Fibroblast of lung (primary cell): ENCODE measurements at regions not wholly inside any gene's neighbourhood (a gene's known extent, or its start where the extent isn't known, plus 50 kb on each side); places are given as distances from the start of the nearest gene placed in this dataset.

Source experiments
- DNase-seq, 2 donors: peaks; one replicate each; pipeline versions ENCODE4 v3.0.0 to v3.0.0-alpha.2; 2010; ENCODE audit warnings: low read depth in 2 of 2
- H2AFZ ChIP-seq: 2 replicates; pipeline ENCODE4 v1.5.1; 2012; ENCODE audit warnings: low read length, control low read depth, inconsistent platforms
- H3K27ac ChIP-seq: 2 replicates; pipeline ENCODE4 v1.5.1; 2011; ENCODE audit warnings: low read length, control low read depth; ENCODE audit not compliant: insufficient read depth
- H3K27me3 ChIP-seq: 2 replicates; pipeline ENCODE4 v1.5.1; 2011; ENCODE audit warnings: mild to moderate bottlenecking, low read length; ENCODE audit not compliant: control insufficient read depth, insufficient read depth
- H3K36me3 ChIP-seq: 2 replicates; pipeline ENCODE4 v1.5.1; 2011; ENCODE audit warnings: low read length; ENCODE audit not compliant: control insufficient read depth, insufficient read depth
- H3K4me1 ChIP-seq: 2 replicates; pipeline ENCODE4 v1.5.1; 2011; ENCODE audit warnings: low read length; ENCODE audit not compliant: control insufficient read depth, insufficient read depth; ENCODE audit errors: extremely low read depth
- H3K4me2 ChIP-seq: 2 replicates; pipeline ENCODE4 v1.5.1; 2011; ENCODE audit warnings: low read length, control low read depth; ENCODE audit not compliant: insufficient read depth; ENCODE audit errors: extremely low read depth
- H3K4me3 ChIP-seq, 4 experiments: fragments of 200-600 bp in 1 of 4; sonication (generic) in 1 of 4; replicated peaks in 1 of 4; 2 replicates each; pipeline ENCODE4 v1.5.1; 2011 to 2016; ENCODE audit warnings: low read length in 4 of 4, low read depth in 3 of 4, mild to moderate bottlenecking in 3 of 4, control low read depth in 2 of 4, inconsistent platforms in 1 of 4, mixed read lengths in 1 of 4; ENCODE audit not compliant: insufficient read depth in 1 of 4; ENCODE audit errors: control extremely low read depth in 1 of 4
- H3K79me2 ChIP-seq: 2 replicates; pipeline ENCODE4 v1.5.1; 2012; ENCODE audit warnings: mild to moderate bottlenecking, low read length, inconsistent platforms; ENCODE audit not compliant: control insufficient read depth, insufficient read depth
- H3K9ac ChIP-seq: 2 replicates; pipeline ENCODE4 v1.5.1; 2011; ENCODE audit warnings: mild to moderate bottlenecking, low read length, control low read depth; ENCODE audit not compliant: insufficient read depth
- H3K9me3 ChIP-seq: 2 replicates; pipeline ENCODE4 v1.5.1; 2012; ENCODE audit warnings: low read depth, low read length; ENCODE audit not compliant: control insufficient read depth, insufficient read depth
- H4K20me1 ChIP-seq: 2 replicates; pipeline ENCODE4 v1.5.1; 2011; ENCODE audit warnings: low read length; ENCODE audit not compliant: control insufficient read depth, insufficient read depth; ENCODE audit errors: extremely low read depth
- CTCF ChIP-seq, 2 donors: IDR thresholded peaks in 1 of 2; conservative IDR thresholded peaks in 1 of 2; 1 replicate in 1 of 2; 2 replicates in 1 of 2; pipeline ENCODE4 v1.5.1; 2011 to 2012; ENCODE audit warnings: low read length in 2 of 2, control low read depth in 1 of 2, inconsistent platforms in 1 of 2, low read depth in 1 of 2, mild to moderate bottlenecking in 1 of 2
- EZH2 ChIP-seq: IDR thresholded peaks from 2 replicates; pipeline ENCODE4 v1.5.1; 2012; ENCODE audit warnings: low read length, control low read depth, mild to moderate bottlenecking; ENCODE audit errors: missing control alignments

- Histone ChIP-seq H3K4me3 (no peak overlapping the region), H3K9ac (no peak overlapping the region), H3K27ac (no peak overlapping the region), H2AFZ (no peak overlapping the region), H3K9me3 (no peaks in the 10 kb centered on the region), H3K79me2 (no peaks in the 10 kb centered on the region), H3K4me2 (no peak overlapping the region), H4K20me1 (no peaks in the 10 kb centered on the region), H3K4me1 (peaks cover 3% of the 10 kb centered on the region), H3K27me3 (no peaks in the 10 kb centered on the region), H3K36me3 (no peaks in the 10 kb centered on the region)
- no peak for TF ChIP-seq CTCF (conservative IDR thresholded peaks at IDR 0.05 in 1 of 2, IDR thresholded peaks at IDR 0.05 in 1 of 2; ENCODE audit: low read depth in 1 of 2, low read length in 2 of 2)
- no peak for TF ChIP-seq EZH2
- DNase-seq: no peak
Observed at GRCh38 chr17:413706-414380, 61.2 kb upstream of the RPH3AL start.

GRCh38 chr17:413016-413350 is 60.4 kb upstream of the RPH3AL start:
- Histone ChIP-seq H3K4me1 (peaks cover 3% of the 10 kb centered on the region), H3K4me3 (no peak overlapping the region), H3K27ac (no peak overlapping the region), H3K27me3 (no peaks in the 10 kb centered on the region), H4K20me1 (no peaks in the 10 kb centered on the region), H3K4me2 (no peak overlapping the region), H3K9ac (no peak overlapping the region), H2AFZ (no peak overlapping the region), H3K36me3 (no peaks in the 10 kb centered on the region), H3K79me2 (no peaks in the 10 kb centered on the region), H3K9me3 (no peaks in the 10 kb centered on the region)
- no peak for DNase-seq
- TF ChIP-seq CTCF (conservative IDR thresholded peaks at IDR 0.05 in 1 of 2, IDR thresholded peaks at IDR 0.05 in 1 of 2; ENCODE audit: low read depth in 1 of 2, low read length in 2 of 2): no peak
- no peak for TF ChIP-seq EZH2

GRCh38 chr17:412211-413015 is 59.8 kb upstream of the RPH3AL start:
- Histone ChIP-seq H3K36me3 (no peaks in the 10 kb centered on the region), H3K4me3 (no peak overlapping the region), H3K9ac (no peak overlapping the region), H3K4me2 (no peak overlapping the region), H3K9me3 (no peaks in the 10 kb centered on the region), H3K27ac (no peak overlapping the region), H2AFZ (no peak overlapping the region), H3K79me2 (no peaks in the 10 kb centered on the region), H4K20me1 (no peaks in the 10 kb centered on the region), H3K4me1 (peaks cover 3% of the 10 kb centered on the region), H3K27me3 (no peaks in the 10 kb centered on the region)
- DNase-seq: peak; percentile 51 to 74
- TF ChIP-seq CTCF (conservative IDR thresholded peaks at IDR 0.05 in 1 of 2, IDR thresholded peaks at IDR 0.05 in 1 of 2; ENCODE audit: low read depth in 1 of 2, low read length in 2 of 2) (peak; percentile 85 to 86), EZH2 (no peak)
